Endothelial cell of umbilical vein (primary cell): ENCODE measurements at regions not wholly inside any gene's neighbourhood (a gene's known extent, or its start where the extent isn't known, plus 50 kb on each side); places are given as distances from the start of the nearest gene placed in this dataset.

ENCODE experiments used
- BruUV-seq: library from RNA; stranded (reverse); fragments of 400-500 nt; replicated peaks from 2 replicates; lab custom pipeline; 2021; lab: Mats Ljungman, UMichigan
- CTCF ChIA-PET: fragments of 300-600, 350-600 bp; sonication (Branson Sonifier 250); formaldehyde crosslinking; loops from one replicate; lab custom pipeline; 2021; ENCODE audit warnings: antibody characterized with exemption, inconsistent platforms; lab: Charles Lee
- POLR2A ChIA-PET: fragments of 300-600, 350-600 bp; sonication (Branson Sonifier 250); formaldehyde crosslinking; loops from one replicate; lab custom pipeline; 2021; ENCODE audit warnings: antibody characterized with exemption, inconsistent platforms; lab: Charles Lee
- DNase-seq: peaks from one replicate; pipeline ENCODE4 v3.0.0-alpha.2; 2011; ENCODE audit warnings: low read depth, low spot score
- FAIRE-seq: peaks from 2 replicates; lab custom pipeline; 2011; peaks lifted over from hg19 to GRCh38; lab: Jason Lieb, UNC
- H2AFZ ChIP-seq: 2 replicates; pipeline ENCODE4 v1.6.0; 2012; ENCODE audit warnings: low read depth, low read length, control low read depth, inconsistent platforms
- H3K27ac ChIP-seq: 2 replicates; pipeline ENCODE4 v1.5.1; 2011; ENCODE audit warnings: low read depth, mild to moderate bottlenecking, control low read depth, low read length, moderate library complexity; ENCODE audit not compliant: insufficient read depth
- H3K27me3 ChIP-seq, 2 experiments: 2 replicates each; pipeline versions ENCODE4 v1.6.0 to v1.6.1; 2011; ENCODE audit warnings: low read length in 2 of 2, mixed read lengths in 1 of 2; ENCODE audit not compliant: control insufficient read depth in 2 of 2, insufficient read depth in 2 of 2
- H3K36me3 ChIP-seq, 2 experiments: 2 replicates in 1 of 2; 3 replicates in 1 of 2; pipeline ENCODE4 v1.5.1; 2011; ENCODE audit warnings: low read length in 2 of 2, mild to moderate bottlenecking in 1 of 2, moderate library complexity in 1 of 2; ENCODE audit not compliant: control insufficient read depth in 2 of 2, insufficient read depth in 2 of 2; ENCODE audit errors: extremely low read depth in 1 of 2
- H3K4me1 ChIP-seq: 3 replicates; pipeline ENCODE4 v1.5.1; 2011; ENCODE audit warnings: mild to moderate bottlenecking, low read length; ENCODE audit not compliant: control insufficient read depth, insufficient read depth; ENCODE audit errors: extremely low read depth
- H3K4me2 ChIP-seq: 2 replicates; pipeline ENCODE4 v1.6.1; 2011; ENCODE audit warnings: low read length, control low read depth, mixed read lengths; ENCODE audit not compliant: insufficient read depth
- H3K4me3 ChIP-seq, 3 experiments: fragments of 200-600 bp in 1 of 3; sonication (generic), shearing (Covaris generic) in 1 of 3; replicated peaks in 1 of 3; 2 replicates each; pipeline ENCODE4 v1.5.1; 2011 to 2016; ENCODE audit warnings: control low read depth in 3 of 3, low read length in 3 of 3, mild to moderate bottlenecking in 2 of 3, inconsistent platforms in 1 of 3, low read depth in 1 of 3, moderate library complexity in 1 of 3; ENCODE audit not compliant: insufficient read depth in 1 of 3
- H3K79me2 ChIP-seq: 2 replicates; pipeline ENCODE4 v1.6.0; 2012; ENCODE audit warnings: low read length, inconsistent platforms; ENCODE audit not compliant: control insufficient read depth, insufficient read depth
- H3K9ac ChIP-seq: replicated peaks from 2 replicates; pipeline ENCODE3; 2011; ENCODE audit warnings: low read length, control low read depth; ENCODE audit not compliant: insufficient read depth; ENCODE audit errors: extremely low read depth
- H3K9me1 ChIP-seq: replicated peaks from 3 replicates; pipeline ENCODE4 v1.6.0; 2011; ENCODE audit warnings: mild to moderate bottlenecking, low read length; ENCODE audit not compliant: control insufficient read depth, insufficient read depth; ENCODE audit errors: extremely low read depth
- H3K9me3 ChIP-seq: replicated peaks from 2 replicates; pipeline ENCODE4 v1.5.1; 2012; ENCODE audit warnings: low read length, inconsistent platforms; ENCODE audit not compliant: control insufficient read depth, insufficient read depth
- H4K20me1 ChIP-seq: replicated peaks from 2 replicates; pipeline ENCODE3; 2011; ENCODE audit warnings: mild to moderate bottlenecking, low read length; ENCODE audit not compliant: control insufficient read depth, insufficient read depth; ENCODE audit errors: extremely low read depth
- CTCF ChIP-seq, 2 donors: IDR thresholded peaks; 1 replicate in 1 of 2; 2 replicates in 1 of 2; pipeline ENCODE4 v1.5.1; 2011; ENCODE audit warnings: low read length in 2 of 2, mild to moderate bottlenecking in 2 of 2, moderate library complexity in 2 of 2, control low read depth in 1 of 2, inconsistent platforms in 1 of 2, low read depth in 1 of 2; ENCODE audit not compliant: insufficient read depth in 1 of 2; ENCODE audit errors: extremely low read depth in 1 of 2
- EZH2 ChIP-seq: IDR thresholded peaks from 2 replicates; pipeline ENCODE4 v1.6.1; 2012; ENCODE audit warnings: borderline replicate concordance, low read depth, mild to moderate bottlenecking, moderate library complexity, low read length, inconsistent platforms; ENCODE audit not compliant: severe bottlenecking
- FOS ChIP-seq: IDR thresholded peaks from 2 replicates; pipeline ENCODE4 v1.6.1; 2011; ENCODE audit warnings: mild to moderate bottlenecking, low read length, moderate library complexity, borderline replicate concordance; ENCODE audit not compliant: insufficient read depth
- GATA2 ChIP-seq: IDR thresholded peaks from 2 replicates; pipeline ENCODE4 v1.7.0; 2011; ENCODE audit warnings: low read depth, mild to moderate bottlenecking, moderate library complexity, mixed read lengths, low read length; ENCODE audit not compliant: insufficient read length, insufficient read depth
- JUN ChIP-seq: IDR thresholded peaks from 2 replicates; pipeline ENCODE4 v1.6.1; 2011; ENCODE audit warnings: borderline replicate concordance, low read depth; ENCODE audit not compliant: insufficient read length, insufficient read depth
- MAX ChIP-seq: IDR thresholded peaks from 2 replicates; pipeline ENCODE4 v1.6.1; 2011; ENCODE audit not compliant: insufficient read depth, insufficient read length
- MYC ChIP-seq: IDR thresholded peaks from one replicate; pipeline ENCODE4 v1.6.1; 2011; ENCODE audit warnings: mild to moderate bottlenecking, low read depth, low read length
- POLR2A ChIP-seq: IDR thresholded peaks from 2 replicates; pipeline ENCODE4 v1.6.1; 2012; ENCODE audit warnings: low read depth, mild to moderate bottlenecking, control low read depth, low read length
- POLR2AphosphoS5 ChIP-seq: IDR thresholded peaks from 2 replicates; pipeline ENCODE4 v1.6.1; 2012; ENCODE audit warnings: low read depth, mild to moderate bottlenecking, control low read depth, low read length, moderate library complexity; ENCODE audit not compliant: insufficient read depth
- dilution Hi-C: fragments of 300-500 bp; cut with MboI; formaldehyde crosslinking; loops from one replicate; pipeline ENCODE4 v1.15.0; 2019; ENCODE audit warnings: low sequenced_read_pairs; ENCODE audit not compliant: extremely low pct_ligation_motif_present
- intact Hi-C: fragments of 100-400 bp; cut with micrococcal nuclease; formaldehyde crosslinking; loops from one replicate; pipeline ENCODE4 v1.10.0; 2022

DNA sequence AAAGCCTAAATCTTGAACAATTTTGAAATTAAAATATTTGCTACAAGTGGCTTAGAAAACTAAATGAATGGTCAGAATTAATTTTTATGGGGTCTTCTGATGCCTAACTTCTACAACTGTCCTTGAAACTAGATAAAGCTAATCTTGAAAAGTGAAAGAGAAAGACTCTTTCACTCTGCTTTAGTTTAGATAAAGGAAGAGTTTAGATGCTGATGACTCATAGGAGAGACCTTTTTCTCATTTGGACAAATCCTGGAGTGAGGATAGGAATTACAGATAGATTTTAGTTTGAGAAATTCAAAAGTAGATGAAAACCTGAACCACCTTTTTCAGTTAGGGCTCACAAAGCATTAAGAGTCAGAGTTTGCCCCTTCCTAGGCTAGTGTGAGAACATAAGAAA, 342.3 kb upstream of the GRID2 start:
- Histone ChIP-seq H3K4me2 (no peak overlapping the region), H3K36me3 (no peaks in the 10 kb centered on the region), H3K9me1 (no peaks in the 10 kb centered on the region), H3K9me3 (no peaks in the 10 kb centered on the region), H2AFZ (no peak overlapping the region), H3K4me1 (no peaks in the 10 kb centered on the region), H3K79me2 (no peaks in the 10 kb centered on the region), H3K27ac (no peak overlapping the region), H3K27me3 (no peaks in the 10 kb centered on the region), H4K20me1 (no peaks in the 10 kb centered on the region), H3K9ac (no peak overlapping the region), H3K4me3 (no peak overlapping the region)
- FAIRE-seq (no peak), DNase-seq (no peak)
- no peak for TF ChIP-seq MYC
- dilution Hi-C loops (no loop called here), intact Hi-C loops (no loop called here)
- POLR2A ChIA-PET = no interaction called here
- CTCF ChIA-PET = no interaction called here
- no TSS peak for BruUV-seq

- ChIA-PET POLR2A (no interaction called here), CTCF (no interaction called here)
- no peak overlapping the region for H2AFZ ChIP-seq
- H3K27ac ChIP-seq = no peak overlapping the region
- TF ChIP-seq EZH2 = no peak
- no peak for TF ChIP-seq JUN
- no peak for TF ChIP-seq FOS
- no peak for TF ChIP-seq POLR2AphosphoS5
- TF ChIP-seq MYC = no peak
- no peak for TF ChIP-seq CTCF (IDR thresholded peaks at IDR 0.05; ENCODE audit: extremely low read depth in 1 of 2, insufficient read depth in 1 of 2, low read depth in 1 of 2, low read length in 2 of 2)
- TF ChIP-seq MAX = no peak
- TF ChIP-seq POLR2A = no peak
- no peak for TF ChIP-seq GATA2
- dilution Hi-C loops = no loop called here
- no TSS peak for BruUV-seq
- H3K4me1 ChIP-seq = no peaks in the 10 kb centered on the region
- H3K27me3 ChIP-seq = no peaks in the 10 kb centered on the region
- no peaks in the 10 kb centered on the region for H3K9me1 ChIP-seq
- H4K20me1 ChIP-seq = no peaks in the 10 kb centered on the region
- no peak overlapping the region for H3K4me2 ChIP-seq
- FAIRE-seq (no peak), DNase-seq (no peak)
- H3K4me3 ChIP-seq = no peak overlapping the region
- no peaks in the 10 kb centered on the region for H3K9me3 ChIP-seq
- no peak overlapping the region for H3K9ac ChIP-seq
- intact Hi-C loops = no loop called here
- H3K36me3 ChIP-seq = no peaks in the 10 kb centered on the region
- no peaks in the 10 kb centered on the region for H3K79me2 ChIP-seq
Measured at GRCh38 chr4:91963486-91963885, 340.3 kb upstream of the GRID2 start.
